GM12878 (cell line): ENCODE measurements at regions not wholly inside any gene's neighbourhood (a gene's known extent, or its start where the extent isn't known, plus 50 kb on each side); places are given as distances from the start of the nearest gene placed in this dataset.

Experiments
- ATAC-seq: fragments of 200-7000 bp; cut with Tn5 transposase; 3 replicates; pipeline ENCODE4 v1.9.1; 2020; ENCODE audit warnings: mild to moderate bottlenecking, moderate library complexity
- BruUV-seq: library from RNA; stranded (reverse); fragments of 400-500 nt; replicated peaks from 2 replicates; lab custom pipeline; 2021; lab: Mats Ljungman, UMichigan
- CTCF ChIA-PET: fragments of 300-600 bp; sonication (Branson Sonifier 250); formaldehyde crosslinking; extraction: SDS; loops from one replicate; lab custom pipeline; 2021; ENCODE audit warnings: inconsistent platforms; lab: Yijun Ruan, JAX
- POLR2A ChIA-PET: fragments of 350-600 bp; formaldehyde crosslinking; extraction: SDS; loops from one replicate; lab custom pipeline; 2021; ENCODE audit warnings: inconsistent platforms; lab: Charles Lee
- RAD21 ChIA-PET: fragments of 300-600 bp; sonication (Branson Sonifier 250); formaldehyde crosslinking; loops from one replicate; lab custom pipeline; 2023; ENCODE audit warnings: antibody characterized with exemption; ENCODE audit not compliant: unreplicated experiment; lab: Charles Lee
- SMC1A ChIA-PET: fragments of 300-600 bp; sonication (Branson Sonifier 250); formaldehyde crosslinking; loops from one replicate; lab custom pipeline; 2023; ENCODE audit not compliant: unreplicated experiment, uncharacterized antibody; lab: Charles Lee
- DNase-seq: peaks from one replicate; pipeline ENCODE4 v3.0.0-alpha.2; 2011; ENCODE audit warnings: low read depth, low spot score
- FAIRE-seq: peaks from 3 replicates; lab custom pipeline; 2011; peaks lifted over from hg19 to GRCh38; lab: Jason Lieb, UNC
- H2AFZ ChIP-seq: 2 replicates; pipeline ENCODE4 v1.6.0; 2011; ENCODE audit warnings: low read depth, low read length, control low read depth; ENCODE audit not compliant: control insufficient read depth
- H3K27ac ChIP-seq: 2 replicates; pipeline ENCODE4 v1.5.1; 2011; ENCODE audit warnings: control low read depth; ENCODE audit not compliant: control insufficient read depth, insufficient read depth
- H3K27me3 ChIP-seq, 2 experiments: replicated peaks in 1 of 2; 2 replicates each; pipeline versions ENCODE4 v1.6.0 to v1.6.1; 2011; ENCODE audit warnings: low read length in 1 of 2; ENCODE audit not compliant: control insufficient read depth in 2 of 2, insufficient read depth in 2 of 2
- H3K36me3 ChIP-seq, 2 experiments: 2 replicates each; pipeline ENCODE4 v1.5.1; 2011; ENCODE audit warnings: low read length in 1 of 2; ENCODE audit not compliant: control insufficient read depth in 2 of 2, insufficient read depth in 2 of 2
- H3K4me1 ChIP-seq: 2 replicates; pipeline ENCODE4 v1.6.1; 2011; ENCODE audit warnings: mild to moderate bottlenecking, low read length, moderate library complexity, mixed read lengths; ENCODE audit not compliant: control insufficient read depth, insufficient read depth
- H3K4me2 ChIP-seq: 2 replicates; pipeline ENCODE4 v1.6.0; 2011; ENCODE audit warnings: control low read depth; ENCODE audit not compliant: control insufficient read depth, insufficient read depth
- H3K4me3 ChIP-seq: fragments of 200-600 bp; sonication (generic); 2 replicates; pipeline ENCODE4 v1.5.1; 2016
- H3K79me2 ChIP-seq: 2 replicates; pipeline ENCODE4 v1.6.0; 2011; ENCODE audit warnings: low read length; ENCODE audit not compliant: control insufficient read depth, insufficient read depth
- H3K9ac ChIP-seq: 2 replicates; pipeline ENCODE4 v1.8.0; 2011; ENCODE audit warnings: low read length, control low read depth, mixed read lengths; ENCODE audit not compliant: control insufficient read depth, insufficient read depth
- H3K9me3 ChIP-seq: replicated peaks from 3 replicates; pipeline ENCODE4 v1.5.1; 2011; ENCODE audit warnings: mild to moderate bottlenecking, low read length; ENCODE audit not compliant: control insufficient read depth, insufficient read depth
- H4K20me1 ChIP-seq: 2 replicates; pipeline ENCODE4 v1.6.0; 2011; ENCODE audit not compliant: control insufficient read depth, insufficient read depth
- E4F1 ChIP-seq: fragments of 450-650 bp; IDR thresholded peaks from 2 replicates; pipeline ENCODE4 v1.6.1; 2018; ENCODE audit warnings: borderline replicate concordance, mild to moderate bottlenecking; ENCODE audit not compliant: partially characterized antibody
- GATAD2B ChIP-seq: fragments of 450-650 bp; conservative IDR thresholded peaks from 2 replicates; pipeline ENCODE4 v1.6.1; 2017; ENCODE audit warnings: low read depth, mild to moderate bottlenecking, moderate library complexity
- HDAC6 ChIP-seq: fragments of 200-600 bp; sonication (generic); IDR thresholded peaks from one replicate; pipeline ENCODE4 v1.8.0; 2017; ENCODE audit warnings: antibody characterized with exemption; ENCODE audit not compliant: unreplicated experiment
- KLF5 ChIP-seq: fragments of 450-650 bp; IDR thresholded peaks from 2 replicates; pipeline ENCODE4 v1.6.1; 2014; ENCODE audit warnings: mild to moderate bottlenecking; ENCODE audit not compliant: partially characterized antibody
- MYC ChIP-seq: IDR thresholded peaks from 2 replicates; pipeline ENCODE4 v1.6.1; 2011; ENCODE audit warnings: mild to moderate bottlenecking, low read length, moderate library complexity, inconsistent platforms; ENCODE audit not compliant: insufficient read depth, insufficient replicate concordance, insufficient read length, severe bottlenecking
- NRF1 ChIP-seq: conservative IDR thresholded peaks from 2 replicates; pipeline ENCODE4 v1.6.1; 2011; ENCODE audit warnings: mild to moderate bottlenecking, low read depth, low read length, improper control_type of control experiment
- RBBP5 ChIP-seq: fragments of 200-600 bp; sonication (generic); conservative IDR thresholded peaks from 2 replicates; pipeline ENCODE4 v1.6.1; 2016
- REST ChIP-seq: IDR thresholded peaks from 2 replicates; pipeline ENCODE4 v1.6.1; 2012; ENCODE audit warnings: mild to moderate bottlenecking, low read depth, low read length
- TAF1 ChIP-seq: IDR thresholded peaks from 2 replicates; pipeline ENCODE4 v1.6.1; 2011; ENCODE audit warnings: mild to moderate bottlenecking, low read depth, low read length, borderline replicate concordance
- ZBTB40 ChIP-seq: fragments of 450-650 bp; IDR thresholded peaks from 2 replicates; pipeline ENCODE4 v1.6.1; 2016; ENCODE audit warnings: mild to moderate bottlenecking, moderate library complexity, borderline replicate concordance
- ZNF217 ChIP-seq: fragments of 450-650 bp; IDR thresholded peaks from 2 replicates; pipeline ENCODE4 v1.6.1; 2017; ENCODE audit warnings: antibody characterized with exemption, mild to moderate bottlenecking
- WGBS: methylation state at CpG from one replicate; pipeline ENCODE4 v1.1.6; 2016; ENCODE audit warnings: low lambda C conversion rate; ENCODE audit not compliant: insufficient replicate concordance, insufficient coverage; ENCODE audit errors: missing lambda C conversion rate; 5-methylcytosine and 5-hydroxymethylcytosine counted together
- in situ Hi-C: fragments of 300-500 bp; cut with MboI; formaldehyde crosslinking; loops from 9 replicates; pipeline ENCODE4 v1.14.3; 2018; ENCODE audit warnings: mixed read lengths
- intact Hi-C: fragments of 100-400 bp; cut with micrococcal nuclease; formaldehyde crosslinking; loops from one replicate; pipeline ENCODE4 v1.14.2; 2022; ENCODE audit not compliant: unreplicated experiment

GRCh38 chr3:177665122-177665808 is 468.0 kb upstream of the TBL1XR1 start:
- ATAC-seq (no peak), DNase-seq (no peak)
- RAD21 ChIA-PET: interaction anchor here (1.1 kb wide), 1 partner anchor 615 kb away, joined by 3 read pairs; no protein-coding TSS in a partner anchor
- TF ChIP-seq ZNF217 (no peak), GATAD2B (no peak), RBBP5 (no peak), ZBTB40 (no peak), REST (no peak), HDAC6 (no peak), TAF1 (no peak), NRF1 (no peak), MYC (no peak), E4F1 (no peak), KLF5 (no peak)

More at GRCh38 chr3:177665122-177665808, 468.0 kb upstream of the TBL1XR1 start:
- no TSS peak for BruUV-seq
- in situ Hi-C loops: no loop called here
- intact Hi-C loops: no loop called here
- Histone ChIP-seq H4K20me1 (no peaks in the 10 kb centered on the region), H3K27ac (no peak overlapping the region), H3K4me1 (no peaks in the 10 kb centered on the region), H2AFZ (no peak overlapping the region), H3K4me2 (no peak overlapping the region), H3K79me2 (no peaks in the 10 kb centered on the region), H3K36me3 (no peaks in the 10 kb centered on the region), H3K4me3 (no peak overlapping the region), H3K9ac (no peak overlapping the region), H3K9me3 (no peaks in the 10 kb centered on the region), H3K27me3 (no peaks in the 10 kb centered on the region)
- ChIA-PET SMC1A (interaction anchor here (1.0 to 1.4 kb wide), 2 partner anchors 33 to 614 kb away, joined by 3 read pairs; no protein-coding TSS in a partner anchor), POLR2A (no interaction called here), CTCF (no interaction called here)
- FAIRE-seq: no peak
- 67% methylated on average over 6 of the region's 9 CpGs for WGBS
